Thyroid gland (tissue), 4 donors: ENCODE measurements at regions not wholly inside any gene's neighbourhood (a gene's known extent, or its start where the extent isn't known, plus 50 kb on each side); places are given as distances from the start of the nearest gene placed in this dataset.

ENCODE experiments used
- DNase-seq, 2 donors: peaks; one replicate each; pipeline ENCODE4 v3.0.0-alpha.2; 2019
- H3K27ac ChIP-seq, 3 donors: fragments of 200-600 bp; sonication (generic); 1 replicate in 2 of 3; 2 replicates in 1 of 3; pipeline ENCODE4 v1.5.1; 2016 to 2019; ENCODE audit warnings: mild to moderate bottlenecking in 1 of 3, moderate library complexity in 1 of 3
- H3K27me3 ChIP-seq: fragments of 200-600 bp; sonication (generic); one replicate; pipeline ENCODE4 v1.5.1; 2019
- H3K36me3 ChIP-seq, 2 donors: fragments of 200-600 bp; sonication (generic); one replicate each; pipeline ENCODE4 v1.5.1; 2016 to 2019
- H3K4me1 ChIP-seq, 2 donors: fragments of 200-600 bp; sonication (generic); one replicate each; pipeline ENCODE4 v1.5.1; 2017 to 2019
- H3K4me3 ChIP-seq, 3 donors: fragments of 200-600 bp; sonication (generic); replicated peaks in 1 of 3; 1 replicate in 2 of 3; 2 replicates in 1 of 3; pipeline ENCODE4 v1.5.1; 2016; ENCODE audit warnings: mild to moderate bottlenecking in 1 of 3
- H3K9me3 ChIP-seq: fragments of 200-600 bp; sonication (generic); one replicate; pipeline ENCODE4 v1.5.1; 2017
- CTCF ChIP-seq, 6 experiments: fragments of 200-600 bp in 3 of 6; fragments of 450-650 bp in 3 of 6; sonication (generic) in 3 of 6; IDR thresholded peaks; one replicate each; pipeline ENCODE4 v1.5.1; 2016 to 2019; ENCODE audit warnings: antibody characterized with exemption in 6 of 6, mild to moderate bottlenecking in 2 of 6, inconsistent platforms in 1 of 6, moderate library complexity in 1 of 6
- POLR2A ChIP-seq, 2 donors: fragments of 450-650 bp; IDR thresholded peaks; one replicate each; pipeline ENCODE4 v1.6.1; 2017; ENCODE audit warnings: antibody characterized with exemption in 2 of 2, mild to moderate bottlenecking in 2 of 2, moderate library complexity in 1 of 2
- WGBS, 2 donors: methylation state at CpG; one replicate each; pipeline ENCODE4 v1.1.5; 2017; 5-methylcytosine and 5-hydroxymethylcytosine counted together
- intact Hi-C: fragments of 100-400 bp; cut with DNase I; formaldehyde crosslinking; loops from one replicate; pipeline ENCODE4 v1.15.1; 2023

DNA sequence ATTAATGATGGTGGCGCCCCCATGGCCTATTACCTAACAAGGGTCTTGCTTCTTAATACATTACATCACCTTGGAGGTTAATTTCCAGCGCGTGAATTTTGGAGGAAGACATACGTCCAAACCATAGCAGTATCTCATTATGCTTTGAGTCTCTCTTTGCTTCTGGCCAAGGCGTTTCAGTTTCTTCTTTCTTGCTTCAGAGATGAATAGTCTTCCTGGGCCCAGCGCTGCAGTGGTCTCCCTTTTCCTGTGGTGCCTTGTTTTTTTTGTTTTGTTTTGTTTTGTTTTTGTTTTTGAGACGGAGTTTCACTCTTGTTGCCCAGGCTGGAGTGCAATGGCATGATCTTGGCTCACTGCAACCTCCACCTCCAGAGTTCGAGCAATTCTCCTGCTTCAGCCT lies 268.4 kb downstream of the SOX4 start:
- no peak overlapping the region for H3K4me3 ChIP-seq
- TF ChIP-seq POLR2A (IDR thresholded peaks at IDR 0.05) (no peak), CTCF (IDR thresholded peaks at IDR 0.05) (no peak)
- H3K36me3 ChIP-seq, result no peaks in the 10 kb centered on the region
- no peaks in the 10 kb centered on the region for H3K27me3 ChIP-seq
- H3K27ac ChIP-seq, result no peak overlapping the region
- intact Hi-C loops, result no loop called here
- 94 to 95% methylated on average over 8 of the region's 8 CpGs for WGBS, 2 donors
- no peak for DNase-seq
- H3K4me1 ChIP-seq, result no peaks in the 10 kb centered on the region
- no peaks in the 10 kb centered on the region for H3K9me3 ChIP-seq

DNA sequence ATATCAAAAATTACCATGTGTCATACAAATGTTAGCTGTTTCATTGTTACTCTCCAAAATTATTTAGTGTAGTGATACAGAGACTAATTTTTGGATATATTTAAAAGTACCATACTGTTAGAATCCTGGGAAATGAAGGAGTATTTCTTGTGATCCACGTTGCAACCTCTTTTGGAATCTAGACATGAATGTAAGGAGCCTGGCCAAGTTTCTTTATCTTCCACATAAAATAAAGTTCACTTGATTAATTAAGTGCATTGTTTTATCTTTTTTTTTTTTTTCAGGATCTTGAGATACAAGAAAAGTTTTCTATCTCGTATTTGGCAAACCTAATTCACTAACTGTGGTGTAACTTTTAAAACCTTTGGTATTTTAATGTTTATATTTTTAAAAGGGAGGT lies 270.7 kb downstream of the SOX4 start:
- TF ChIP-seq POLR2A (IDR thresholded peaks at IDR 0.05) (no peak), CTCF (IDR thresholded peaks at IDR 0.05) (no peak)
- no peak overlapping the region for H3K27ac ChIP-seq
- H3K4me3 ChIP-seq, result no peak overlapping the region
- no peak for DNase-seq
- H3K27me3 ChIP-seq, result no peaks in the 10 kb centered on the region
- H3K4me1 ChIP-seq, result no peaks in the 10 kb centered on the region
- no peaks in the 10 kb centered on the region for H3K9me3 ChIP-seq
- intact Hi-C loops, result no loop called here
- no peaks in the 10 kb centered on the region for H3K36me3 ChIP-seq
- WGBS, 2 donors, result 69 to 70% methylated on average over 2 of the region's 2 CpGs

GRCh38 chr6:21868226-21868625 lies 274.7 kb downstream of the SOX4 start:
- no peaks in the 10 kb centered on the region for H3K4me1 ChIP-seq
- no peaks in the 10 kb centered on the region for H3K36me3 ChIP-seq
- no peak for DNase-seq
- TF ChIP-seq CTCF (IDR thresholded peaks at IDR 0.05) (no peak), POLR2A (IDR thresholded peaks at IDR 0.05) (no peak)
- H3K27ac ChIP-seq, result no peak overlapping the region
- H3K9me3 ChIP-seq, result no peaks in the 10 kb centered on the region
- WGBS, 2 donors, result 81 to 91% methylated on average over 2 of the region's 2 CpGs
- no peaks in the 10 kb centered on the region for H3K27me3 ChIP-seq
- intact Hi-C loops, result no loop called here
- no peak overlapping the region for H3K4me3 ChIP-seq

- no peaks in the 10 kb centered on the region for H3K36me3 ChIP-seq
- WGBS, 2 donors, result 82 to 93% methylated on average over 8 of the region's 8 CpGs
These were observed 275.7 kb downstream of the SOX4 start for GRCh38 chr6:21869085-21869771.

More at GRCh38 chr6:21869085-21869771, 275.7 kb downstream of the SOX4 start:
- Histone ChIP-seq H3K9me3 (no peaks in the 10 kb centered on the region), H3K4me3 (no peak overlapping the region), H3K27ac (no peak overlapping the region), H3K4me1 (no peaks in the 10 kb centered on the region), H3K27me3 (no peaks in the 10 kb centered on the region)
- intact Hi-C loops, result no loop called here
- no peak for DNase-seq
- no peak for TF ChIP-seq CTCF (IDR thresholded peaks at IDR 0.05)
- TF ChIP-seq POLR2A (IDR thresholded peaks at IDR 0.05), result no peak
